PC-3 (cell line): ENCODE measurements at regions not wholly inside any gene's neighbourhood (a gene's known extent, or its start where the extent isn't known, plus 50 kb on each side); places are given as distances from the start of the nearest gene placed in this dataset.

Experiments used
- EZH2 ChIP-seq: fragments of 300-600 bp; sonication (generic); IDR thresholded peaks from one replicate; pipeline ENCODE4 v1.6.1; 2017; ENCODE audit warnings: antibody characterized with exemption, mild to moderate bottlenecking, low read length; ENCODE audit not compliant: unreplicated experiment
- EZH2phosphoT487 ChIP-seq: fragments of 300-600 bp; sonication (generic); IDR thresholded peaks from 2 replicates; pipeline ENCODE4 v1.6.1; 2018; ENCODE audit warnings: mild to moderate bottlenecking, antibody characterized with exemption, low read length, borderline replicate concordance
- TF ChIP-seq, protein P1 (sequence below): fragments of 300-600 bp; sonication (generic); conservative IDR thresholded peaks from 2 replicates; pipeline ENCODE4 v1.5.1; 2017; ENCODE audit warnings: antibody characterized with exemption, low read depth, mild to moderate bottlenecking, low read length

DNA sequence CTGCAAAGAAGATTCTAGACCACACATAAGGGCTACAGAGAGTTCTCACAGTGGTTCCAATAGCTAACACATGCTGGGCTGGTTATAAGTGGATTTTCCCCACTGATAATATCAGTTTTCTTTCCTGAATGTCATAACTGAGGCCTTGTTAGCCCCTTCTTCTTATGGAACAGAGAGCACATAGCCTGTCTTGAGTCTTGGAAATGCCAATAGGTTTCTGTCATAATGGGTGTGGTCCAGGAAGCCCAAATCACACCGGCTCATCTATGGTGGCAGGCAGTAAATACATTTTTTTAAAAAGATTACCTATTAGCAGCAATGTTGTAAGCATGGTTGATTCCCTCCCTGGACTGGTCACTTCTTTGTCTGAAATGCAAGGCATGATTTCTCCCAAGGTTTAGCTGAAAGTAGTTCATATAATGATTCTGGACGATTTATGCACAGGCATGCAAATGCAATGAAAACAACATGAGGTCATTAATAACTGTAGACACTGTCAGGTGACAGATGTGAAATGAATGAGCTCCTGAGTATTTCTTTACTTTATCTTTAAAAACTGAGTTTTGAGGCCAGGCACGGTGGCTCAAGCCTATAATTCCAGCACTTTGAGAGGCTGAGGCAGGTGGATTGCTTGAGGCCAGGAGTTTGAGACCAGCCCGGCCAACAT lies 67.2 kb upstream of the ATP2C1 start:
- no peak for TF ChIP-seq EZH2
- TF ChIP-seq, protein P1, sequence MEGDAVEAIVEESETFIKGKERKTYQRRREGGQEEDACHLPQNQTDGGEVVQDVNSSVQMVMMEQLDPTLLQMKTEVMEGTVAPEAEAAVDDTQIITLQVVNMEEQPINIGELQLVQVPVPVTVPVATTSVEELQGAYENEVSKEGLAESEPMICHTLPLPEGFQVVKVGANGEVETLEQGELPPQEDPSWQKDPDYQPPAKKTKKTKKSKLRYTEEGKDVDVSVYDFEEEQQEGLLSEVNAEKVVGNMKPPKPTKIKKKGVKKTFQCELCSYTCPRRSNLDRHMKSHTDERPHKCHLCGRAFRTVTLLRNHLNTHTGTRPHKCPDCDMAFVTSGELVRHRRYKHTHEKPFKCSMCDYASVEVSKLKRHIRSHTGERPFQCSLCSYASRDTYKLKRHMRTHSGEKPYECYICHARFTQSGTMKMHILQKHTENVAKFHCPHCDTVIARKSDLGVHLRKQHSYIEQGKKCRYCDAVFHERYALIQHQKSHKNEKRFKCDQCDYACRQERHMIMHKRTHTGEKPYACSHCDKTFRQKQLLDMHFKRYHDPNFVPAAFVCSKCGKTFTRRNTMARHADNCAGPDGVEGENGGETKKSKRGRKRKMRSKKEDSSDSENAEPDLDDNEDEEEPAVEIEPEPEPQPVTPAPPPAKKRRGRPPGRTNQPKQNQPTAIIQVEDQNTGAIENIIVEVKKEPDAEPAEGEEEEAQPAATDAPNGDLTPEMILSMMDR: no peak
- TF ChIP-seq EZH2phosphoT487: no peak
